Activated naive CD4-positive, alpha-beta T cell treated with anti-CD3 and anti-CD28 coated beads, Interleukin-2, amount 10 ng/mL, durations not matched to agents 7 days and 5 days (primary cell): ENCODE measurements at regions not wholly inside any gene's neighbourhood (a gene's known extent, or its start where the extent isn't known, plus 50 kb on each side); places are given as distances from the start of the nearest gene placed in this dataset.
"Not testable (repeated sequence)": the region's sequence is repeated elsewhere in the genome, so short reads cannot be mapped to it uniquely, and the experiment has no call there.

Experiments
- CTCF ChIA-PET: fragments of 350-600 bp; sonication (Branson Sonifier 250); formaldehyde crosslinking; loops from one replicate; lab custom pipeline; 2021; ENCODE audit warnings: antibody characterized with exemption; lab: Charles Lee
- DNase-seq: peaks from one replicate; pipeline ENCODE4 v3.0.0-alpha.2; 2020
- H3K27ac Mint-ChIP-seq: one replicate; pipeline ENCODE4 v1.8.0; 2021; ENCODE audit warnings: mild to moderate bottlenecking, moderate library complexity, mixed read lengths
- H3K27me3 Mint-ChIP-seq: one replicate; pipeline ENCODE4 v1.8.0; 2021; ENCODE audit warnings: mild to moderate bottlenecking, mixed read lengths
- H3K36me3 Mint-ChIP-seq: one replicate; pipeline ENCODE4 v1.8.0; 2021; ENCODE audit warnings: mixed read lengths
- H3K4me1 Mint-ChIP-seq: one replicate; pipeline ENCODE4 v1.8.0; 2021; ENCODE audit warnings: mixed read lengths
- H3K4me3 Mint-ChIP-seq: one replicate; pipeline ENCODE4 v1.8.0; 2021; ENCODE audit warnings: mild to moderate bottlenecking, moderate library complexity, mixed read lengths
- H3K9me3 Mint-ChIP-seq: one replicate; pipeline ENCODE4 v1.8.0; 2021; ENCODE audit warnings: mixed read lengths

- CTCF ChIA-PET: no interaction called here
- Mint-ChIP-seq H3K27me3 (peaks cover 4% of the 10 kb centered on the region), H3K27ac (no peak overlapping the region), H3K4me1 (no peaks in the 10 kb centered on the region), H3K4me3 (no peak overlapping the region), H3K9me3 (no peaks in the 10 kb centered on the region), H3K36me3 (no peaks in the 10 kb centered on the region)
- no peak for DNase-seq
These were observed 118.6 kb upstream of the BEND4 start for GRCh38 chr4:42271096-42271495.

GRCh38 chr4:42277291-42277690, 120.0 kb upstream of the SHISA3 start:
- Mint-ChIP-seq H3K4me1 (no peaks in the 10 kb centered on the region), H3K4me3 (no peak overlapping the region), H3K27ac (no peak overlapping the region), H3K27me3 (peaks cover 8% of the 10 kb centered on the region), H3K9me3 (no peaks in the 10 kb centered on the region), H3K36me3 (no peaks in the 10 kb centered on the region)
- no peak for DNase-seq
- CTCF ChIA-PET: no interaction called here

- DNase-seq: no peak
- peaks cover 8% of the 10 kb centered on the region for H3K27me3 Mint-ChIP-seq
- no peak overlapping the region for H3K27ac Mint-ChIP-seq
- H3K9me3 Mint-ChIP-seq: no peaks in the 10 kb centered on the region
- no peaks in the 10 kb centered on the region for H3K4me1 Mint-ChIP-seq
- CTCF ChIA-PET: interaction anchor here (7.4 kb wide), 1 partner anchor 241 kb away, joined by 60 read pairs; no protein-coding TSS in a partner anchor
- H3K36me3 Mint-ChIP-seq: no peaks in the 10 kb centered on the region
- no peak overlapping the region for H3K4me3 Mint-ChIP-seq
These were observed 118.5 kb upstream of the SHISA3 start for GRCh38 chr4:42278709-42279324.

- DNase-seq: peak; percentile 22
- Mint-ChIP-seq H3K27ac (no peak overlapping the region), H3K9me3 (no peaks in the 10 kb centered on the region), H3K4me3 (no peak overlapping the region), H3K36me3 (no peaks in the 10 kb centered on the region), H3K27me3 (peaks cover 8% of the 10 kb centered on the region), H3K4me1 (no peaks in the 10 kb centered on the region)
- CTCF ChIA-PET: interaction anchor here (0.7 to 7.4 kb wide), 5 partner anchors 12 to 240 kb away, joined by 3 to 60 read pairs (median 4); no protein-coding TSS in a partner anchor
These were observed 116.8 kb upstream of the SHISA3 start for GRCh38 chr4:42280327-42281095.

GRCh38 chr4:42281324-42282020, 115.8 kb upstream of the SHISA3 start:
- H3K27ac Mint-ChIP-seq: no peak overlapping the region
- CTCF ChIA-PET: interaction anchor here (0.6 to 7.4 kb wide), 7 partner anchors 14 to 594 kb away, joined by 3 to 60 read pairs (median 4); no protein-coding TSS in a partner anchor
- H3K4me3 Mint-ChIP-seq: no peak overlapping the region
- H3K4me1 Mint-ChIP-seq: no peaks in the 10 kb centered on the region
- no peak for DNase-seq
- no peaks in the 10 kb centered on the region for H3K9me3 Mint-ChIP-seq
- peaks cover 8% of the 10 kb centered on the region for H3K27me3 Mint-ChIP-seq
- H3K36me3 Mint-ChIP-seq: no peaks in the 10 kb centered on the region

GRCh38 chr4:42282081-42282901, 115.0 kb upstream of the SHISA3 start:
- Mint-ChIP-seq H3K27ac (no peak overlapping the region), H3K9me3 (no peaks in the 10 kb centered on the region), H3K4me3 (no peak overlapping the region), H3K27me3 (peaks cover 8% of the 10 kb centered on the region), H3K4me1 (no peaks in the 10 kb centered on the region), H3K36me3 (no peaks in the 10 kb centered on the region)
- DNase-seq: peak; percentile 33
- CTCF ChIA-PET: interaction anchor here (0.7 to 7.4 kb wide), 8 partner anchors 14 to 583 kb away, joined by 3 to 60 read pairs (median 3); no protein-coding TSS in a partner anchor

GRCh38 chr4:42284030-42284429, 113.3 kb upstream of the SHISA3 start:
- Mint-ChIP-seq H3K27me3 (peaks cover 8% of the 10 kb centered on the region), H3K4me3 (no peak overlapping the region), H3K4me1 (no peaks in the 10 kb centered on the region), H3K9me3 (no peaks in the 10 kb centered on the region), H3K36me3 (no peaks in the 10 kb centered on the region), H3K27ac (no peak overlapping the region)
- CTCF ChIA-PET: interaction anchor here (7.4 kb wide), 1 partner anchor 236 kb away, joined by 60 read pairs; no protein-coding TSS in a partner anchor
- DNase-seq: no peak

- H3K4me3 Mint-ChIP-seq, H3K36me3 Mint-ChIP-seq, DNase-seq, CTCF ChIA-PET, H3K4me1 Mint-ChIP-seq, H3K27ac Mint-ChIP-seq, H3K27me3 Mint-ChIP-seq, H3K9me3 Mint-ChIP-seq: not testable (repeated sequence)
These were observed 108.4 kb upstream of the SHISA3 start for GRCh38 chr4:42288876-42289275.

- not testable (repeated sequence) for H3K4me1 Mint-ChIP-seq, H3K4me3 Mint-ChIP-seq, H3K27ac Mint-ChIP-seq, H3K9me3 Mint-ChIP-seq, DNase-seq, H3K27me3 Mint-ChIP-seq, H3K36me3 Mint-ChIP-seq
- CTCF ChIA-PET: interaction anchor here (1.8 kb wide), 1 partner anchor 12 kb away, joined by 5 read pairs; no protein-coding TSS in a partner anchor
These were observed 105.1 kb upstream of the SHISA3 start for GRCh38 chr4:42292192-42292591.

GRCh38 chr4:42293967-42294813, 103.1 kb upstream of the SHISA3 start:
- Mint-ChIP-seq H3K4me3 (no peak overlapping the region), H3K27me3 (peaks cover 7% of the 10 kb centered on the region), H3K4me1 (no peaks in the 10 kb centered on the region), H3K36me3 (no peaks in the 10 kb centered on the region), H3K9me3 (no peaks in the 10 kb centered on the region), H3K27ac (no peak overlapping the region)
- CTCF ChIA-PET: interaction anchor here (0.9 to 1.8 kb wide), 2 partner anchors 13 to 14 kb away, joined by 4 to 5 read pairs; no protein-coding TSS in a partner anchor
- DNase-seq: no peak

GRCh38 chr4:42296196-42296595, 101.1 kb upstream of the SHISA3 start:
- DNase-seq: no peak
- Mint-ChIP-seq H3K27ac (no peak overlapping the region), H3K27me3 (peaks cover 19% of the 10 kb centered on the region), H3K9me3 (no peaks in the 10 kb centered on the region), H3K36me3 (no peaks in the 10 kb centered on the region), H3K4me1 (no peaks in the 10 kb centered on the region), H3K4me3 (no peak overlapping the region)
- CTCF ChIA-PET: interaction anchor here (1.0 kb wide), 1 partner anchor 14 kb away, joined by 3 read pairs; no protein-coding TSS in a partner anchor

GRCh38 chr4:42302348-42302747, 94.9 kb upstream of the SHISA3 start:
- no peaks in the 10 kb centered on the region for H3K4me1 Mint-ChIP-seq
- no peak for DNase-seq
- H3K36me3 Mint-ChIP-seq: no peaks in the 10 kb centered on the region
- no peak overlapping the region for H3K4me3 Mint-ChIP-seq
- CTCF ChIA-PET: no interaction called here
- H3K27ac Mint-ChIP-seq: no peak overlapping the region
- peaks cover 19% of the 10 kb centered on the region for H3K27me3 Mint-ChIP-seq
- no peaks in the 10 kb centered on the region for H3K9me3 Mint-ChIP-seq
